GM21515 (cell line): ENCODE measurements at regions not wholly inside any gene's neighbourhood (a gene's known extent, or its start where the extent isn't known, plus 50 kb on each side); places are given as distances from the start of the nearest gene placed in this dataset.
A peak's percentile ranks its signal among the peaks of the same experiment; 100 is the strongest.

Experiments
- ATAC-seq: cut with Tn5 transposase; IDR thresholded peaks from one replicate; pipeline ENCODE4 v1.9.1; 2021; ENCODE audit not compliant: unreplicated experiment

DNA sequence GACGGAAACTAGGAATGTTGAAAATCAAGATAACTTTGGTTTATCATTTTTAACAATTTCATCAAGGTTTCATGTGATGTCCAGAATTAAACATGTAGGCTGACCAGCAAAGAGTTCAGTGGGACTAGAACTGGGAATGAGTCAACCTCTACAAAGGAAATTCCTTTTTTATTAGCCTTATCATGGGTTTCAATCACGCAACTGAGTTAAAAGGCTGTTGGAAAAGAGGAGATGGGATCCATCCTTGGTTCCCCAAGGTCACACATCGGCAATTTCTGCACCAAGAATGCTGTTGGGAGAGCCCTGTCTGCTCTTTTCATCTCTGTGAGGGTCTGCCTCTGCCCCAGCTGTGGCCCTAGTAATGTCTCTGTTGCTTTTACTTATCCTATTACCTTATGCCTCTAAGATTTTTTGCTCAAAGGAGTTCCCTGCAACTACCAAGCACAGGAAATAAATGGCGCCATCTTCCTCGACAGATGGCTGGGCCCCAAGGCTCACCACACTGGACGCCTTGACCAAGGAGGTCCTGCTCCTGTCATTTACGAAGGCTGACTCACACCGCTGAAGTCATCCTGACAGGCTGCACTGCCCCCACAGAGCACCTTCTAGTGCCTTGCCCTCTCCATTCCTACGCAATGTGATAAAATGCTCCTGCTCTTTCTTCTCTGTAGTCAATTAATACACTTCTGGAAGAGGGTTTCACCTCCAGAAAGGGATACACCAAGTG, 367.4 kb downstream of the GXYLT1 start:
- no peak for ATAC-seq

DNA sequence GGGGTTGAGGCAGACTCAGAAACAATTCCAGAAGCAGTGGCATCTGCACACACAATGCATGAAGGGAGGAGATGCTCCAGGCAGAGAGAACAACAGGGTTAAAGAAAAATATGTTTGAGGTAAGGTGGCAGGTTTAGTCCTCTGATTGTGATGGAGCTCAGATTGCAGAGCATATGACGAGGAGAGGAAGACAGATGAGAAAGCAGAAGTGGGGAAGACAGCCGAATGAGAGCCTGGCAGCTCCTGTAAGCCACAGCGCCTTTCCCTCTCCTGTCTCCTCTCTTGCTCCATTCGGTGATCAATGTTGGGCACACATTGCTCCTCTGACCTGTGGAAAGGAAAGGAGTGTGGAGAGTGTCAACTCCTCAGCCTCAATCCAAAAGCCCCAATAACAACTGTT, 372.2 kb downstream of the GXYLT1 start:
- ATAC-seq: no peak

DNA sequence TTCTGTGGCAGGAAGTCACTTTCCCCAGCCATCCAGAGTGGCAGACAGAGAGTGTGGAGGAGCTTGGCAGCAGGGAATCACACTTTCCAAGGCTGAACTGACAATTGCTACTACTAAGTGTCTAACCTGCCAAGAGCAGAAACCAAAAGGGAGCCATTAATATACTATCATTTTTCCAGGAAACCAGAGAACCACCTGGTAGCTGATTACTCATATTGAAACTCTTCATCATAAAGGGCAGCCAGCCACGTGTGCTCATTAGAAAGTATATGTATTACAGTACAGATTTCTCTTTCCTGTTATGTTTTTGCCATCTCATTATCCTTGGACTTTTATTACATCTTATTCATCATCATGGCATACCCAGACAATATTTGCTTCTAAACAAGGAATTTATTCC, 374.9 kb downstream of the GXYLT1 start:
- ATAC-seq: peak; percentile 79

DNA sequence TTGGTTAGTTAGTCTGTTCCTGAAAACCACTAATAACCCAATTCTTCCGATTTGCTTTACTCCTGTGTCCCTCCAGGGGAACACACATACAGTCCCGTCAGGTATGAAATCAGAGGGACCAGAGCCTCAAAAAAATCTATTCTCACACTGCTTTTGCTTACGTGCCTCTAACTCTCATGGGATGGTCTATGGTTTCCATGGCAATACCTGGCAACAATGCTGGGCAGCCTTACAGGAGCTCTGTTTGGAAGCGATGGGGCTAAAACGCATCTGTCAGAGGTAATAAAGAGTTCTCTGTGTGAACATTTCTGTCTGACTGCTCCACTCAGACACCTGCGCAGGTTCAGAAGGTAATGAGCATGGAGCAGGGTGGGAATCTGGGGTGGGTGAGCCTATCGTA, 376.2 kb downstream of the GXYLT1 start:
- no peak for ATAC-seq

DNA sequence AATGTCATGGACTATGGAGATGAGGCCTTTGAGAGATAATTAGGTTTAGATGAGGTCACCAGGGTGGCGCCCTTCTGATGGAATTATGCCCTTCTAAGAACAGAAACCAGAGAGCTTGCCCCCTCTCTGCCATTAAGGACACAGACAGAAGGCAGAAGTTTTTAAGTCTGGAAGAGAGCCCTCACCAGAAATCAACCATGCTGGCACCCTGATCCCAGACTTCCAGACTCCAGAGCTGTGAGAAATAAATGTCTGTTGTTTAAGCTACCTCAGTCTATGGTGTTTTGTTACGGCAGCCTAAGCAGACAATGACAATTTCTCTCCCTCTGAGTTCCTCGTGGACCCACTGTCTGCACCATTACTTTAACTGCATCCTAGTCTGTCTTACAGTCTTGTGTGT, 382.0 kb downstream of the GXYLT1 start:
- ATAC-seq: no peak

DNA sequence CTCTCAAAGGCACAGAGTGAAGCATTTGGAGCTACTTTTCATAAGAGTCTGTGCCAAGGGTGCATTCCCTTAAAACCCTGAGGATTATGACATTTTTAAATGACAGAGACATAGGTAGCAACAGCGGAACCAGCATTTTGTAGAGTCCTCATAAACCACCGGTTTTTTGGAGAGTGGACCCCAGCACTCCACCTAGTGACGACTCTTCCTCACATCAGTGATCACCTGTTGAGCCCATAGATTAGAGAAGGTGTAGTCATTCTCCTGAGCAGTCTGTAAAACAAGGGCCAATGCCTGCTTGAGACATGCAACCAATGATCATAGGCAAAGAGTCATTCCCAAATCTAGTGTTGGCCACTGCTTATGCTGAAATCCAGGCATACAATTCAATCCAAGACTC, 399.1 kb downstream of the GXYLT1 start:
- ATAC-seq: no peak

DNA sequence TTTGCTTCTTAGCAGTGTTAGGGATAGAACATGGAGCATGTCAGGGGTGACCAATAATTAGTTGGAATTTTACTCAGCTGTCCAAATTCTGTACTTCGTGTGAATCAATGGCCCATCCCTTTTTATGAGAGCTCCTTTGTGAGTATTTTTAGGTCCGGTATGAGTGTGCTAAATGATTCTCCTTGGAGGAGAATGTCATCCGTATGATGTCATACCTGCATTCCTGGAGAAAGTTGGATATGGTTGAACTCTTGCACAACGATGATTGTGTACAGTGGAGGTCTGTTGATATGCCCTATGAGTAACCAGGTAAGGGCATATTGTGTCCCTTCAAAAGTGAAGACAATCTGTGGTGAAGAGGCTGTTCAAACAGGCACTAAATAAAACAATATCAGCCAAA, 400.8 kb downstream of the GXYLT1 start:
- no peak for ATAC-seq

DNA sequence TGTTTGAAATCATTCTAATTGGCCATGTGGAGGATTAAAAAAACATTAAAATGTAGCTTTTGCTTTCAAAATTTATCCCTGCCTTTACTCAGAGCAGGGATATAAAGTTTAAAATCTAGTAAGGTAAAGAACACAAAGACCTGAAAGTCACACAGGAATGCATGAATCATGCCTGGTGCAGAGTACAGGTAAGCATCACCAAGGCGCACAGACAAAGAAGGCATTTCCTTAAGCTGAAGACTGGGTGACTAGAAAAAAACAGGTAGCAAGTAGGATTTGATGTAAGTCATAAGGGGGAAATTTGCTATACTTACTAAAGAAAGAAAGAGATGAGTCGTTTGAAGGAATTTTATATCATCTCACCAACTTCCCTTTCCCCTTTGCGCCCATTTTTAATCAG, 405.6 kb downstream of the GXYLT1 start:
- ATAC-seq: no peak

DNA sequence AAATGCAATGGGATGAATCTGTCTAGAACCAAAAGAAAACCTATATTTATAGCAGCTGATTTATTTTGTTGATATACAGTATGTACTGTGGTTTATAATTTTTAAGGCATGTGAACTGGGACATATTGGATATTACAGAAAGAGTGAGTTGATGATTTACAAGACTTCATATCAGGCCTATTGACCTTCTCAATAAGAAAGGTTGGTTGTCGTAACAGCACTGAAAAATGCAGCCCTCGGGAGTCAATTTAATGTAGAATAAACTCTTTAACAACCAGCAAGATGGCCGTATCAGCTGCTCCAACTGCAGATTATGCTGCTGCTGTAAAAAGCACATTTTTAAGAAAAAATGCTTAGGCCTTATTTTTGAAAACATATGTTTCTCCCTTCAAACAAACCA, 407.3 kb downstream of the GXYLT1 start:
- ATAC-seq: no peak

DNA sequence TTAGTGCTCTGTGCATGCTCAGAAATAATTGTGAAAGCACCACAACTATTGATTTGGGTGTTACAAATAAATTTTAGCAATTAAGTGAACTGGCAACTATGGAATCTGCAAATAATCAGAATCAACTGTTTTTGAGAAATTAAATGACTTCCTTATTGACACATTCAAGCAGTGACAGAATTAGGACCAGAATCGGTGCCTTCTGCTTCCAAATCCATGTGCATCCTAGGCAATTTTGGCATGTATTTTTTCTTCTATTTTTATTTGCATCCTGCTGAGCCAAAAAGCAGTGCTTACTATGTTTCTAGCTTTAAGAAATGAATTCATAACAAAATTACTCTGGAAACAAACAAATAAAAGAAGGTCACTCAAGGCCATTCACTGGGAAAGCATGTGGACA, 408.2 kb downstream of the GXYLT1 start:
- no peak for ATAC-seq

DNA sequence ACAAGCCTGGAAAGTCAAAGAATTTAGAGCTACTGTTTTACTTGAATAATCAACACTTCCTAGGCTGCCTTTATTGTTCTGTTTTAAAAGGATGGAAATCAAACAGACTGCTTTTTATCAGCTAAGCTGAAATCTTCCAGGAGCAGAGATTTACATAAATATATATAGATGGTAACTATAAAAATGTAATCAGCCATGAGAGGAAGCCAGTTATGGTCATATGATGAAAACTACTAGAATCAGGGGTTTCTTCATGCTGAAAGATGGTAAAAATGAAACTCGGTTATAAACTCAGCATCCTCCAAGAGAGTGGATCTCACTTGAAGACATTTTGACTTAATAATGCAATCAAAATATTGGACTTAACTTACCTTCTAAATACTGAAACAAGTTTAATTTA, 413.0 kb downstream of the GXYLT1 start:
- no peak for ATAC-seq

DNA sequence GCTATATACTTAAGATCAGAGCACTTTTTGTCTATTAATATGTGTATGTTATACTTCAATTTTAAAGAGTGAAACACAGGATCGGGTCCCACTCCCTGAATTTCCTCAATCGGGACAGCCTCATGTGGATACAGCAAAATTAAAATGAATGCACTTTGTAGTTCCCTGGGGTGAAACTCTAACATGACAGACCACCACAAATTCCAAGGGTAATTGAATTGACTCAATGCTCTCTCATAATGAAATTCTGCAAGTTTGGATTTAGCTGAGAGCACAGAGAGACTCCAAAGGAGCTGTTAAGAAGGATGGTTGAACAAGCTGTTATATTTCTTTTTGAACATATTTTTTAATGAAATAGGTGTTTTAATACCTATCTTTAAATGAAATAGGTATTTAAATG, 413.6 kb downstream of the GXYLT1 start:
- no peak for ATAC-seq

DNA sequence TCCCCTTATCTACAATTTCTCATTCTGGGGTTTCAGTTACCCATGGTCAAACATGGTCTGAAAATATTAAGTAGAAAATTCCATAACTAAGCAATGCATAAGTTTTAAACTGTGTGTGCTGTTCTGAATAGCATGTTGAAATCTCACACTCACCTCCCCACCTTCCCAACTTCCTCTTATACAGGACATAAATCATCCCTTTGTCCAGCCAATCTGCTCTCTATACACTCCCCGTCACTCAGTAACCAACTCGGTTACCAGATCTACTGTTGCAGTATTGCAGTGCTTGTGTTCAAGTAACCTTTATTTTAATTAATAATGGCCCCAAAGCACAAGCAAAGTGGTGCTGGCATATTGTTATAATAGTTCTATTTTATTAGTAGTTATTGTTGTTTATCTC, 420.5 kb downstream of the GXYLT1 start:
- no peak for ATAC-seq

DNA sequence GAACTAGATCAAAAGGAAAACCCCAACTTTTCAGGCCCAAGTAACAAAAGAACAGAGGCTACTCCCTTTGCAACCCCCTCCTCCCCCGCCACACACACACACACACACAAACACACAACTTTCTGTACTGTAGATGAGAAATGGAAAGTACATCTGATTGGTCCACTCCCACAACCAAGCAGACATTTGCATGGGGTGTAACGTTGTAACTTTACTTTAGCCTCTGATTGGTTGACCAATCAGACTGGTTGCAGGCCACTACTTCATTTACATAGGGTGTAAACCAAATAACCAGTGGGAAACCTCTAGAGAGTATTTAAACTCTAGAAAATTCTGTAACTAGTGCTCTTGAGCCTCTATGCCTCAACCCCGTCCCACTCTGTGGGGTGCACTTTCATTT, 425.5 kb downstream of the GXYLT1 start:
- no peak for ATAC-seq

DNA sequence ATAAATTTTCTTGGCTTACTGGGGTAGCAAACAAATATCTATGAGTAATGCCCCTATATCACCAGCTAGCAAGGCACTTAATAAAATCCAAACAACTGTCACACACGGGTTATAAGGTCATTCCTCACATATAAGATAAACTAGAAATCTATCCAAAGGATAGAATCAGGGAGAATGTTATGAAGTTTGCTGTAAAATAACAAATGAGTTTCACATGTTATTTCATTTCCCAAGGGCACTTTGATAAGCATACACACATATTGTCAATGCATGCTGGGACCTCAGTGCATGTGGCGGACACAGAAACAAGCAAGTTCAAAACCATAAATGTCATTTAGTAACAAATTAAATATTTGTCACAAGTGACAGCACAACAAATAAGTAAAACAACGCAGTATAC, 429.4 kb downstream of the GXYLT1 start:
- no peak for ATAC-seq

DNA sequence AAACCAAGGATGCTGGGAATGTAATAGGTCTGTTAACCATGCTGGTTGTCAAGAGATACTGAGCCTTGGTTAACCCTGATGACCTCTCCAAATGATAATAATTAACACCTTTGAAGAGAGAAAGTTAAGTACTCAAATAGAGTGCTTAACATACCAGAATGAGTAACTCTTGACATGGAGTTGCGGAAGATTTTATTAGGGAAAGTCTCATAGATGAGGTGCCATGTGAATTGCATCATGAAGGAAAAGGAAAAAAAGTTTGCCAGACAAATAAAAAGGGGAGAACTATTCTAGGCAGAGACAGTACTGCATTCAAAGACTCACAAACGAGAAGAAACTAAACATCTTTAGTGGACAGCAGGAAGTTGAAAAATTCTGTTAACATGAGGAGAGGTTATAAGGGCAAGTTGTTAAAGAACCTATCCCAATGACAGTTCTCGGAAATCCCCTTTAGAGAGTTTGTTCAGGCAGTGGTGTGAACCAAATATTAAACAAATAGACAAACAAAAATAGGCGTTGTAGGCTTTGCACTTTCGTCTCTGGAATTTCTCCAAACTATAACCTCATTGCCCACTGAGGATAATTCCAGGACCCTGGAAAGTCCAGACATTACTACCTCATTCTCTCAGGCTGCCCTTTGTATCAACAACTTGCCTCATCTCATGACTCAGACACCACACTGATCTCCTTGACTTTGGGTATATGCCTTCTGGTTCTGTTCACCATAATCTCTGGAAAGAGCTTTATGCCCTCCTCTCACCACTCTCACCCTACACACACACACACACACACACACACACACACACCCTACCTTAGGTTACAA, 435.0 kb downstream of the GXYLT1 start:
- no peak for ATAC-seq

DNA sequence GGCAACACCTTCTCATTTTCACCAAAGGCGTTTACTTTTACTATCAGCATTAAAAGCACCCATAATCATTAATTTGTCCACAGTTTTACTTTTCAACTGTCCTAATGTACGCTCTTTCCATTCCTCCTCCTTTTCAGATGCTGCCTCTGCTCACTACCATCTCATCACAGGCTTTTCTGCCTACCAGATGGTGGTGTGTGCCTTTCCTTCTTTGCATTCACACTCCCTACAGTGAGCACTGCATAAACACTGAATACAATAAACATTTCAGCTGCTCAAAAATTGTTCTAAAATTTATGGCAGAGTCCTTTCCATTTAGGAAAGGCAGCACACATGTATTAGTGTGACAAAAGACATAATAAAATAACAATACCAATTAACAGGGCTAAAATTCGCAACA, 435.7 kb downstream of the GXYLT1 start:
- ATAC-seq: no peak

DNA sequence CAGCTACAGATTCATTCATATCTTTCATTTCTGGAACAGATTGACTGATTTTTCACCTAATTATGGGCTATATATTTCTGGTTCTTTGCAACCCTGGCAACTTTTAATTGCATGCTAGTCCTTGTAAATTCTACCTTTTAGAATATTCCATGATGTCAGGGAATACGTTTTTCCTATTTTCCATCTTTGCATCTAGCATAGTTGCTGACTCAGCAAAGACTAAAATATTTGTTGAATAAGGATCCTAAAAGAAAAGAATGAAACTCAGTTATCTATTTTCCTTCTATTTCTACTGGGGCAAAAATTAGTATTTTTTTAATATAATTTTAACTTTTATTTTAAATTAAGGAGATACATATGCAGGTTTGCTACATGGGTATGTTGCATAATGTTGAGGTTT, 438.3 kb downstream of the GXYLT1 start:
- ATAC-seq: no peak

DNA sequence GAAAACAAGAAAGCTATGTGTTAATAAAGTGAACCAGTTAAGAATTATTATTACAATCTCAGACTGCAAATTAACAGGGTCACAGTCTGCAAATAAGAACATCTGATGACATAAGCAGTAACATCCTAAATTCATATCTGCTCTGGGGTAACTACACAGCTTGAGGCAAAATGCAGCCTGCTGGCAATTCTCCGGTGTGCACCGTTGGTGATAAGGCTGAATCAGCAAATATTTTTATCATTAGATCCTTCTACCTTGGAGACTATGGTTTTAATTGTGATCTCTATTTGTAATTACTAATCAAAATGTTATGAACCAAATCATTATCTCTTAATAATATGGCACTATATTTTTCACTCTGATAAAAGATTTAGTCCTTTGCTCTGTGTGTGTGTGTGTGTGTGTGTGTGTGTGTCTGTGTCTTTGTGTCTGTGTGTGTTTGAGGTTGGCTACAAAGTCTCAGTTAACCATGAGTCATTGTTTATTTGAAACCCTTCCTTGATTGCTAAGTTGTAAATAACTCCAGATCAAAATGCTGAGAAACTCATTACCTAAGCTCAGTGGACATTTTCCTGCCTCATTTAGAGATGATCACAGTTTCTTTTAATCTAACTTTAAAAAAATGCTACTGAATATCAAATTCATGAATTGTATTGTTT, 442.6 kb downstream of the GXYLT1 start:
- ATAC-seq: no peak

DNA sequence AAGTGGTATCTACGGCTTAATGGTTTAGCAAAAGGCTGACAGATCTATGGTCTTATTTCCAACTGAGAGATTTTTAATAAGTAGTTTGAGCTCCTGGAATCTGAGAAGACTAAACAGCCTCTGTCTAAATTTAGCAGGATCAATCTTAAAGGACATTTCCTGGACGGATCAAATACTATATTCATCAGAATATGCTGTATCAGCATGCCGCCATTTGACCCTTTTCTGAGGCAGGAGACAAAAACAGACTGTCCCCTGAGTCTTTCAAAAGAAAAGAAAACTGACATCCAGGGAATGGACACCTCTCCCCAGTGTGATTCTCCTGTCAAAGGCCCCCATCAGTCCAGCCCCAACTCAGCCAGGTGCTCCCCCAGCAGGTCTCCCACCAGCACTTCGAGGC, 443.7 kb downstream of the GXYLT1 start:
- ATAC-seq: no peak

DNA sequence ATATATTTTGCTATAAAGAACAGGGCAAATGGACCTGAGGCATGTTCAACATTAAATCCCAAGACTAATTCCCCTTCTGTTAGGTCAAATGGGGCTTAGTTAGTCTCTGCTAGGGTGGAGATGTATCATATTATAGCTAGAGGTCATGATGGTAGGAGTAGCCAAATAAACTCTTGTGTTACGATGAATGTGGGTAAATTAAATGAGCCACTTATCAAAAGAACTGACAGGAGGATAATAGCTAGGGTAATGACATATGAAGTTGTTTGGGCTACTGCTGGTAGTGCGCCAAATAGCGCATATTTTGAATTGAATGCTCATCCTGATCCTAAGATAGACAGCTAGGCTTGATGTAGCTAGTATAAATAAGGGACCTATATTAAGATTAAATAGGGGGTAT, 445.0 kb downstream of the GXYLT1 start:
- ATAC-seq: no peak

DNA sequence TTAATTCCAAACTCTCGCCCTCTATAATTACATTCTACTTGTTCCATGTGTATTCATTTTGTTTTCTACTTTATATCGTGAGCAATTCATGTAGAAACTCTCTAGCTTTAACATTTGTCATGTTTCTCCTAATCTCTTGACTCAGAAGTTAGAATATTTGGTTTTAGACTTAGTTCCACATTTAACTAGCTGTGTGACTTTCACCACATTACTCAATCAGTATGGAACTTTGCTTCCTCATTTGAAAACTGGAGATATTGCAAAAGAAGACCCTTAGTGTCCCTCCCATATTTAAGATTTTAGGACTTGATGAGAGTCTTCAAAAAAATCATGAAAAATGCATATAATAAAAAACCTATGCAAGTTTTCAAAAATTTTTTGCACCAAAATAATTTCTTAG, 447.5 kb downstream of the GXYLT1 start:
- no peak for ATAC-seq
